Mesenchymal stem cell (in vitro differentiated cells and primary cell): ENCODE measurements at regions not wholly inside any gene's neighbourhood (a gene's known extent, or its start where the extent isn't known, plus 50 kb on each side); places are given as distances from the start of the nearest gene placed in this dataset.

Source experiments
- DNase-seq: peaks from one replicate; pipeline ENCODE4 v3.0.0-alpha.2; 2013
- H2AFZ ChIP-seq: one replicate; pipeline ENCODE4 v1.6.1; 2013; ENCODE audit warnings: low read depth, mild to moderate bottlenecking, control low read depth, inconsistent platforms, low read length, moderate library complexity
- H2AK5ac ChIP-seq: 2 replicates; pipeline ENCODE4 v1.6.1; 2013; ENCODE audit warnings: low read length, moderate library complexity, mild to moderate bottlenecking, inconsistent platforms; ENCODE audit not compliant: severe bottlenecking
- H2BK120ac ChIP-seq: one replicate; pipeline ENCODE4 v1.6.1; 2013; ENCODE audit warnings: low read depth, mild to moderate bottlenecking, inconsistent platforms, low read length, moderate library complexity
- H2BK12ac ChIP-seq, 2 experiments: one replicate each; pipeline ENCODE4 v1.6.1; 2013; ENCODE audit warnings: inconsistent platforms in 2 of 2, low read length in 2 of 2, mild to moderate bottlenecking in 2 of 2, moderate library complexity in 2 of 2, control low read depth in 1 of 2
- H2BK15ac ChIP-seq: one replicate; pipeline ENCODE4 v1.6.1; 2013; ENCODE audit warnings: mild to moderate bottlenecking, low read depth, inconsistent platforms; ENCODE audit not compliant: poor library complexity, severe bottlenecking
- H2BK5ac ChIP-seq: 2 replicates; pipeline ENCODE4 v1.6.1; 2013; ENCODE audit warnings: low read depth, mild to moderate bottlenecking, low read length, control low read depth, inconsistent platforms; ENCODE audit not compliant: poor library complexity, severe bottlenecking
- H3K14ac ChIP-seq, 2 experiments: one replicate each; pipeline ENCODE4 v1.6.1; 2013; ENCODE audit warnings: inconsistent platforms in 2 of 2, low read length in 2 of 2, control low read depth in 1 of 2, mild to moderate bottlenecking in 1 of 2, moderate library complexity in 1 of 2
- H3K18ac ChIP-seq, 2 experiments: one replicate each; pipeline ENCODE4 v1.6.1; 2013; ENCODE audit warnings: inconsistent platforms in 2 of 2, low read length in 2 of 2, control low read depth in 1 of 2, low read depth in 1 of 2, mild to moderate bottlenecking in 1 of 2
- H3K23ac ChIP-seq, 2 experiments: one replicate each; pipeline ENCODE4 v1.6.1; 2013; ENCODE audit warnings: inconsistent platforms in 2 of 2, low read length in 2 of 2, mild to moderate bottlenecking in 2 of 2, moderate library complexity in 2 of 2, control low read depth in 1 of 2
- H3K27ac ChIP-seq: 2 replicates; pipeline ENCODE4 v1.5.1; 2013; ENCODE audit warnings: mild to moderate bottlenecking, moderate library complexity, low read length, control low read depth, inconsistent platforms; ENCODE audit not compliant: poor library complexity, severe bottlenecking
- H3K27me3 ChIP-seq, 2 experiments: 2 replicates each; pipeline versions ENCODE4 v1.6.1 to v1.7.0; 2013; ENCODE audit warnings: low read length in 2 of 2, mild to moderate bottlenecking in 2 of 2, moderate library complexity in 2 of 2, control low read depth in 1 of 2, inconsistent platforms in 1 of 2; ENCODE audit not compliant: control insufficient read depth in 1 of 2, insufficient read depth in 1 of 2
- H3K36me3 ChIP-seq, 2 experiments: 2 replicates each; pipeline versions ENCODE4 v1.6.1 to v1.7.0; 2013; ENCODE audit warnings: low read length in 2 of 2, control low read depth in 1 of 2, inconsistent platforms in 1 of 2, low read depth in 1 of 2, mild to moderate bottlenecking in 1 of 2; ENCODE audit not compliant: insufficient read depth in 2 of 2, control insufficient read depth in 1 of 2
- H3K4ac ChIP-seq, 2 experiments: one replicate each; pipeline ENCODE4 v1.6.1; 2013; ENCODE audit warnings: inconsistent platforms in 2 of 2, low read length in 2 of 2, mild to moderate bottlenecking in 2 of 2, moderate library complexity in 2 of 2, control low read depth in 1 of 2, low read depth in 1 of 2
- H3K4me1 ChIP-seq: 2 replicates; pipeline ENCODE4 v1.6.1; 2013; ENCODE audit warnings: low read depth, low read length, control low read depth; ENCODE audit not compliant: control insufficient read depth, insufficient read depth
- H3K4me2 ChIP-seq: 2 replicates; pipeline ENCODE4 v1.6.1; 2013; ENCODE audit warnings: low read length, mild to moderate bottlenecking, inconsistent platforms; ENCODE audit not compliant: poor library complexity, severe bottlenecking
- H3K4me3 ChIP-seq, 2 experiments: 2 replicates each; pipeline versions ENCODE4 v1.5.1 to v1.7.0; 2013; ENCODE audit warnings: low read length in 2 of 2, mild to moderate bottlenecking in 2 of 2, control low read depth in 1 of 2, low read depth in 1 of 2; ENCODE audit not compliant: insufficient read depth in 1 of 2
- H3K79me1 ChIP-seq: replicated peaks from 2 replicates; pipeline ENCODE4 v1.6.1; 2013; ENCODE audit warnings: mild to moderate bottlenecking, control low read depth, low read length, inconsistent platforms; ENCODE audit not compliant: poor library complexity, severe bottlenecking
- H3K9ac ChIP-seq: 2 replicates; pipeline ENCODE4 v1.7.0; 2013; ENCODE audit warnings: mild to moderate bottlenecking, low read length, moderate library complexity
- H3K9me3 ChIP-seq: 2 replicates; pipeline ENCODE4 v1.7.0; 2013; ENCODE audit warnings: mild to moderate bottlenecking, low read length; ENCODE audit not compliant: control insufficient read depth
- H4K8ac ChIP-seq: one replicate; pipeline ENCODE4 v1.6.1; 2013; ENCODE audit warnings: inconsistent platforms, mild to moderate bottlenecking, low read length, moderate library complexity
- H4K91ac ChIP-seq: one replicate; pipeline ENCODE4 v1.6.1; 2013; ENCODE audit warnings: mild to moderate bottlenecking, low read length, inconsistent platforms
- WGBS: methylation state at CpG from one replicate; pipeline ENCODE4 v1.1.7; 2013; ENCODE audit warnings: mixed read lengths; 5-methylcytosine and 5-hydroxymethylcytosine counted together

DNA sequence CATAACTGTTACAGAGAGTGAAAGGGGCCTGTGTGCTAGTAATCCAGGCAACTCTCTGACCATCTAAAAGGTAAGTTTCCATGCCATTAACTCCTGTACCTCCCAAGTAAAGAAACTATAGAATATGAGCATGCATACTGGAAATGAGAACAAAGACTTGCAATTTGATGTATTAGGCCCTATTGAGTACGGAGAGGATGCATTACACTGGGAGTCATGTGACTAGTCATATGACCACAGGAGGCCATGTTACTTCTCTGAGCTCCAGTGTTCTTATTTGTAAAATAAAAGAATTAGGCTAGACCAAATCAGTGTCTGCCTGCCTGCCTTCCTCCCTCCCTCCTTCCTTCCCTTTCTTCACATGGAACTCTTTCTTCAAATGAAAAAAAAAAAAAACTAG, 440.1 kb upstream of the CCDC196 start:
- no peak overlapping the region for H3K27ac ChIP-seq
- H3K9me3 ChIP-seq = no peaks in the 10 kb centered on the region
- no peaks in the 10 kb centered on the region for H3K79me1 ChIP-seq
- H3K27me3 ChIP-seq = peaks cover 0 to 3% of the 10 kb centered on the region in 2 experiments
- no peak overlapping the region for H3K14ac ChIP-seq
- no peak overlapping the region for H3K23ac ChIP-seq
- no peak overlapping the region for H3K9ac ChIP-seq
- H2AK5ac ChIP-seq = no peak overlapping the region
- no peaks in the 10 kb centered on the region for H3K4me1 ChIP-seq
- no peak overlapping the region for H3K4ac ChIP-seq
- H2BK120ac ChIP-seq = no peak overlapping the region
- H3K4me3 ChIP-seq = no peak overlapping the region
- H3K4me2 ChIP-seq = no peak overlapping the region
- H2BK5ac ChIP-seq = no peak overlapping the region
- H2BK12ac ChIP-seq = no peak overlapping the region
- H2AFZ ChIP-seq = no peak overlapping the region
- 86% methylated on average over 1 of the region's 1 CpG for WGBS
- no peak overlapping the region for H2BK15ac ChIP-seq
- H3K18ac ChIP-seq = no peak overlapping the region
- H4K8ac ChIP-seq = no peak overlapping the region
- DNase-seq = no peak
- H3K36me3 ChIP-seq = no peaks in the 10 kb centered on the region
- H4K91ac ChIP-seq = no peak overlapping the region

DNA sequence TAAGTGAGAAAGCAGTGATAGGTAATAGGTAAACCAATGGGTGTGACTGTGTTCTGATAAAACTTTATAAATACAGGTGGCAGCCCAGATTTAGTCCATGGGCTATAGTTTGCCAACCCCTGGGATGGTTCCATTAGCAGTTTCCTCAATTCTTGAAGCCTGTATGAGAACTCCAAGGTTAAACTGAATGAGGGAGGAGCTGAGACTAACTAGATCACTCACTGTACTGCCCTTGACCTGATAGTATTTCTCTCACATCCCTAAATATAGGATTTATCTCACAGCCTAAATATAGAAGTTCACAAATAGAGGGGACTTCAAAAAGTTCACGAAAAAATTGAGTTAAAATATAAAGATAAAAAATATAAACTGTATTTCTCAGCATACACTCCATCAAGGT, 439.6 kb upstream of the CCDC196 start:
- H2BK15ac ChIP-seq = no peak overlapping the region
- no peak overlapping the region for H2BK12ac ChIP-seq
- no peak overlapping the region for H2BK5ac ChIP-seq
- no peak overlapping the region for H2BK120ac ChIP-seq
- no peak overlapping the region for H4K8ac ChIP-seq
- no peak overlapping the region for H2AK5ac ChIP-seq
- H3K27me3 ChIP-seq = peaks cover 0 to 3% of the 10 kb centered on the region in 2 experiments
- H3K36me3 ChIP-seq = no peaks in the 10 kb centered on the region
- H3K9me3 ChIP-seq = no peaks in the 10 kb centered on the region
- no peak overlapping the region for H3K4me3 ChIP-seq
- H3K27ac ChIP-seq = no peak overlapping the region
- H3K79me1 ChIP-seq = no peaks in the 10 kb centered on the region
- no peak overlapping the region for H3K4me2 ChIP-seq
- no peak for DNase-seq
- H3K4me1 ChIP-seq = no peaks in the 10 kb centered on the region
- H3K4ac ChIP-seq = no peak overlapping the region
- H3K23ac ChIP-seq = no peak overlapping the region
- WGBS = no CpG with 5 or more reads among the region's 1 CpG
- no peak overlapping the region for H4K91ac ChIP-seq
- H3K9ac ChIP-seq = no peak overlapping the region
- no peak overlapping the region for H2AFZ ChIP-seq
- H3K18ac ChIP-seq = no peak overlapping the region
- no peak overlapping the region for H3K14ac ChIP-seq

DNA sequence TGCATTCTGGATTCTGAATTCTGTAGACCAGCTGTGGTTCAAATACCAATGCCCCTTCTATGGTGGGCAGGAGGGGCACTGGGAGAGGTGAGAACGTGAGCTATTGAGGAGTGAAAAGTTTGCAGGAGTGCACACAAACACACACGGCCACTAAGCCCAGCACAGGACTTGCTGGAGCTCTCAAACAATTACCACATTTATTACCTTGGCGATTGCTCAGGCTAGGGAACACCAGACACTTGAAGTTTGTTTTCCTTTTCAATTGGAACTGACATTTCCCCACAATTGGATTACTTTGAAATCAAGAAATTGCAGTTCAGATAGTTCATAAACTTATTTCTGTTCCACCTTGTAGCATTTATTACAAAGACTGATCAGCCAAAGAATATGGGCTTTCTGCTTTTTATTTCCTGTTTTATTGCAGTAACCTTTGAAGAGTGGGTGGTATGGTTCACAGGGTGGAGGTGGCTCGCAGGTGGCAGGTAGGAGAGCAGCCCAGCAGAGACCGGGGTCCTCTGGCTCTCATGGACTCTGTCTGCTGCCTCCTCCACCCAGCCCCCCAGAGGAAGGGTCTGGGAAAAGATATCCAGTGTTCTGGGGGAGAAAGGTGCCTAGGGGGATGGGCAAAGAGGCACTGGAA, 429.8 kb upstream of the CCDC196 start:
- Histone ChIP-seq H2AK5ac (no peak overlapping the region), H3K9me3 (no peaks in the 10 kb centered on the region), H3K4ac (no peak overlapping the region), H3K36me3 (no peaks in the 10 kb centered on the region), H2BK15ac (no peak overlapping the region), H3K4me1 (no peaks in the 10 kb centered on the region), H2AFZ (no peak overlapping the region), H3K9ac (no peak overlapping the region), H3K27ac (no peak overlapping the region), H3K27me3 (no peaks in the 10 kb centered on the region), H2BK5ac (no peak overlapping the region), H2BK120ac (no peak overlapping the region), H4K8ac (no peak overlapping the region), H3K18ac (no peak overlapping the region), H3K4me2 (no peak overlapping the region), H2BK12ac (no peak overlapping the region), H3K23ac (no peak overlapping the region), H4K91ac (no peak overlapping the region), H3K14ac (no peak overlapping the region), H3K4me3 (no peak overlapping the region), H3K79me1 (no peaks in the 10 kb centered on the region)
- WGBS = 44% methylated on average over 3 of the region's 5 CpGs
- DNase-seq = no peak

DNA sequence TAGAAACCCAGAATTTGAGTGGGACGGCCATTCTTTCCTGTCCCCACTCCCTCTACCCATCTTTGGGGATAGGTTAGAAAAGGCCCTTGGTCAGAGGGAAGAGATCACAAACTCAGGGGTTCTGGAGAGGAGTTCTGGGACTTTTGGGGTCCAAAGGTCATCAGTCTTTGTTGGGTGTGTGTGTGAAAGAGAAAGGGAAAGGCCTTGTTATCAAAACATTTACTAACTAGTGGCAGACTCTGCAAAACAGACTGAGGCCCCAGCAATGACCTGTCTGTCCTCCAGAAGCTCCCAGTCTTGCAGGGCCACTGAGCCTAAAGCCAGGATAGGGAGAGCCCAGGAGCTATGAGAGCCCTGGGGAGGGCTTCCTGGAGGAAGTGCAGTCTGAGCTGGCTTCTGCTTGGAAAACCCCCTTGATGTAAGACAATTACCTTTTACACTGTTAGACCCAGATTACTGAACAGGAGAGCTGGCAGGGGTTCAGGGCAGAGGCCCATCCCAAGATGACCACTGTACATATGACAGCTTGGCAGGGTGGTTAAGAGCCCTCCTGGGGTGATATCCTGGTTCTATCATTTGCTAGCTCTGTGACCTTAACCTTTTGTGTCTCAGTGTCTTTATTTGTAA, 429.1 kb upstream of the CCDC196 start:
- no peaks in the 10 kb centered on the region for H3K79me1 ChIP-seq
- no peak overlapping the region for H3K4ac ChIP-seq
- H3K9ac ChIP-seq = no peak overlapping the region
- H3K27ac ChIP-seq = no peak overlapping the region
- no peak overlapping the region for H4K91ac ChIP-seq
- no peak overlapping the region for H2BK12ac ChIP-seq
- H2BK15ac ChIP-seq = no peak overlapping the region
- no peak overlapping the region for H3K4me3 ChIP-seq
- no peak overlapping the region for H3K4me2 ChIP-seq
- H2AK5ac ChIP-seq = no peak overlapping the region
- no peak overlapping the region for H3K14ac ChIP-seq
- WGBS = no CpG with 5 or more reads among the region's 1 CpG
- no peaks in the 10 kb centered on the region for H3K27me3 ChIP-seq
- H3K23ac ChIP-seq = no peak overlapping the region
- no peak overlapping the region for H2BK120ac ChIP-seq
- H4K8ac ChIP-seq = no peak overlapping the region
- H2AFZ ChIP-seq = no peak overlapping the region
- H3K36me3 ChIP-seq = no peaks in the 10 kb centered on the region
- no peak for DNase-seq
- H3K18ac ChIP-seq = no peak overlapping the region
- no peaks in the 10 kb centered on the region for H3K9me3 ChIP-seq
- H3K4me1 ChIP-seq = no peaks in the 10 kb centered on the region
- H2BK5ac ChIP-seq = no peak overlapping the region
